ENCODE measurements at regions not wholly inside any gene's neighbourhood (a gene's known extent, or its start where the extent isn't known, plus 50 kb on each side); places are given as distances from the start of the nearest gene placed in this dataset.

GRCh38 chr5:106085556-106085955, 1585.2 kb downstream of the EFNA5 start:
- TF ChIP-seq EZH2 (IDR thresholded peaks at IDR 0.05; ENCODE audit: borderline replicate concordance, low read length) (no peak), CTCF (conservative IDR thresholded peaks at IDR 0.05 in 1 of 2, IDR thresholded peaks at IDR 0.05 in 1 of 2; ENCODE audit: extremely low read depth in 1 of 2, insufficient read depth in 1 of 2, low read depth in 1 of 2, low read length in 2 of 2) (no peak)

Data from mammary epithelial cell (primary cell).